Fibroblast of pulmonary artery (primary cell): ENCODE measurements at regions not wholly inside any gene's neighbourhood (a gene's known extent, or its start where the extent isn't known, plus 50 kb on each side); places are given as distances from the start of the nearest gene placed in this dataset.

Experiments used
- DNase-seq: peaks from one replicate; pipeline ENCODE4 v3.0.0-alpha.2; 2010; ENCODE audit warnings: low read depth
- H3K4me3 ChIP-seq: replicated peaks from 2 replicates; pipeline ENCODE4 v1.5.1; 2011; ENCODE audit warnings: low read depth, mild to moderate bottlenecking, control low read depth, low read length, moderate library complexity
- TF ChIP-seq, protein P1 (sequence below): IDR thresholded peaks from 2 replicates; pipeline ENCODE4 v1.5.1; 2011; ENCODE audit warnings: mild to moderate bottlenecking, control low read depth, low read length, inconsistent platforms; ENCODE audit errors: missing control alignments

DNA sequence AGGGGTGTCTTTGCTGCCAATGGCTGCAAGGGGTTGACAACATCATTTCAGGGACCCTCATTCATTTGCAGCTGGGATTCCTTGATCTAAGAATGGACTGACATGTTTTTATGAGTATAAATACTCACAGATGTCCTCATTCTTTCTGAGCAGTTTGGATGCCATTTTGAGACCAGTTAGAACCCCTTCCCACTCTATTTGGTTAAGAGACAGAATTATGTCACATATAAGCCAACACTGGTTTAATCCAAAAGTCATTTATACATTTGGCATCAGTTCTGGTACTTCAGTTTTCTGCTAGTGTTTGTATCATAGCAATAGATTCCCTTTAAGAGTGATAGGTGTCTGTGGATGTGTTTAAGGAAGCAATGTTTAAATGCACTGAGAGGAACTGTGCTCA lies 248.8 kb downstream of the SAMD5 start:
- no peak overlapping the region for H3K4me3 ChIP-seq
- TF ChIP-seq, protein P1, sequence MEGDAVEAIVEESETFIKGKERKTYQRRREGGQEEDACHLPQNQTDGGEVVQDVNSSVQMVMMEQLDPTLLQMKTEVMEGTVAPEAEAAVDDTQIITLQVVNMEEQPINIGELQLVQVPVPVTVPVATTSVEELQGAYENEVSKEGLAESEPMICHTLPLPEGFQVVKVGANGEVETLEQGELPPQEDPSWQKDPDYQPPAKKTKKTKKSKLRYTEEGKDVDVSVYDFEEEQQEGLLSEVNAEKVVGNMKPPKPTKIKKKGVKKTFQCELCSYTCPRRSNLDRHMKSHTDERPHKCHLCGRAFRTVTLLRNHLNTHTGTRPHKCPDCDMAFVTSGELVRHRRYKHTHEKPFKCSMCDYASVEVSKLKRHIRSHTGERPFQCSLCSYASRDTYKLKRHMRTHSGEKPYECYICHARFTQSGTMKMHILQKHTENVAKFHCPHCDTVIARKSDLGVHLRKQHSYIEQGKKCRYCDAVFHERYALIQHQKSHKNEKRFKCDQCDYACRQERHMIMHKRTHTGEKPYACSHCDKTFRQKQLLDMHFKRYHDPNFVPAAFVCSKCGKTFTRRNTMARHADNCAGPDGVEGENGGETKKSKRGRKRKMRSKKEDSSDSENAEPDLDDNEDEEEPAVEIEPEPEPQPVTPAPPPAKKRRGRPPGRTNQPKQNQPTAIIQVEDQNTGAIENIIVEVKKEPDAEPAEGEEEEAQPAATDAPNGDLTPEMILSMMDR = no peak
- no peak for DNase-seq

DNA sequence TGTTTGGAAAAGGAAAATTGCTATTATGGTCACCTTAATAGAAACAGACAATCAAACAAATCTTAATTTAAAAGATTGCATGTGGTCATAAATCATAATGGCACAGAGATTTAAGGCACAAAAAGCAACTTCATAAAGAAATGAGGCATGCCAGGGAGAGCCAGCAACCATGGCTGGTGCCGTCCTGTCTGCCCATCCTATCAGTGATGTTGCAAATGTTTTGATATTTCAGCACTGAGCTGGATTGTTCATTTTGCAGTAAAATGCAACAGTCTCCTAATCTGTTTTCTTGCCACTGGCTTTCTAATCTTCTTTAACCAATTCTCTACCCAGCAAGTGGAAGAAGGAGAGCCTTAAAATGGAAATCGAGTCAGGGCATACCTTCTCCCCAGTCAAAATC lies 249.8 kb downstream of the SAMD5 start:
- H3K4me3 ChIP-seq = no peak overlapping the region
- no peak for DNase-seq
- TF ChIP-seq, protein P1 = no peak

DNA sequence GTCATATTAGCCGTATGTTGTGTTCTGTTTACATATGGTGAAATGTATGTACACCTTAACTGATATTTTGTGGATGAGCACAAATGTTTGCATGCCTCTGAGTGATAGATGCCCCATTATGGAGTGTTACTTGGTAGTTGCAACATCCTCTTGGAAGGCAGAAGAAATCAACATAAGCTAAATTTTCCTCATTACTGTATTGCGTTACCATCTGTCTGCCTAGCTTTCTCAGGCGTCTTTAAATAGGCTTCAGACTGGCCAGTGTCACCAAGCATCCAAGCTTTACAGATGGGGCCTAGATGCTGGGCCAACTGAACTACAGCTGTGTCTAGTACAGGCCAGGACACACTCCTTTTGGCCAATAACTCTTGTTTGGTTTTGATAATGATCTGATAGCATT lies 250.6 kb downstream of the SAMD5 start:
- peak; percentile 8 for DNase-seq
- TF ChIP-seq, protein P1 = no peak
- H3K4me3 ChIP-seq = no peak overlapping the region

DNA sequence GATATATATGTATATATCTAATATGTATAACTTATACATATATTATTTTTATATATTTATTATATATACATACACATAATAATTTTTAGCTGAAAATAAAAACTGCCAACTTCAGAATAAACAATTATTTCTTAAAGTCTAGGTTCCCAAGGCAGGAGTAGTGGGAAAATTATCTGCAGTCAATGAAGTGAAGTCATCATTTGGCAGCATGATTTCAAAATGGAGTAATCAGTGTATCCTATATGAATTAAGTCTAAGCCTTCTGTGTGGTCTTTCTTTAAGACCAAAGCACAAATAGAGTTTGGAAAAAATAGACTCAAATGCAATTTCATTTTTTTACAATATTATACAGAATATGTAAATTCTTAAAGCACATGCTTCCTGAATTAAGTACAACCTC lies 251.0 kb downstream of the SAMD5 start:
- DNase-seq = no peak
- TF ChIP-seq, protein P1 = no peak
- H3K4me3 ChIP-seq = no peak overlapping the region

GRCh38 chr6:147765541-147765940 lies 257.1 kb downstream of the SAMD5 start:
- TF ChIP-seq, protein P1 = no peak
- DNase-seq = no peak
- no peak overlapping the region for H3K4me3 ChIP-seq

GRCh38 chr6:147768969-147769368 lies 260.5 kb downstream of the SAMD5 start:
- DNase-seq = no peak
- TF ChIP-seq, protein P1 = no peak
- H3K4me3 ChIP-seq = no peak overlapping the region

- no peak for DNase-seq
- H3K4me3 ChIP-seq = no peak overlapping the region
- TF ChIP-seq, protein P1 = no peak
Measured at GRCh38 chr6:147769496-147770087, 261.1 kb downstream of the SAMD5 start.
